ENCODE measurements at regions not wholly inside any gene's neighbourhood (a gene's known extent, or its start where the extent isn't known, plus 50 kb on each side); places are given as distances from the start of the nearest gene placed in this dataset.
"Not testable (repeated sequence)": the region's sequence is repeated elsewhere in the genome, so short reads cannot be mapped to it uniquely, and the experiment has no call there.

DNA sequence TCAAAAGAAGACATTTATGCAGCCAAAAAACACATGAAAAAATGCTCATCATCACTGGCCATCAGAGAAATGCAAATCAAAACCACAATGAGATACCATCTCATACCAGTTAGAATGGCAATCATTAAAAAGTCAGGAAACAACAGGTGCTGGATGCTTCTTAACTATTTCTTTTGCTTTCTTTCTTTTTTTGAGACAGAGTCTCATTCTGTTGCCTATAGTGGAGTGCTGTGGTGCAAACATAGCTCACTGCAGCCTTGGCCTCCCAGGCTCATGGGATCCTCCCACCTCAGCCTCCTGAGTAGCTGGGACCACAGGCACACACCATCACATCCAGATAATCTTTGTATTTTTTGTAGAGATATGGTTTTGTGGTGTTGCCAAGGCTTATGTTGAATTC lies 387.7 kb downstream of the RAP2B start:
- TF ChIP-seq, protein P1, sequence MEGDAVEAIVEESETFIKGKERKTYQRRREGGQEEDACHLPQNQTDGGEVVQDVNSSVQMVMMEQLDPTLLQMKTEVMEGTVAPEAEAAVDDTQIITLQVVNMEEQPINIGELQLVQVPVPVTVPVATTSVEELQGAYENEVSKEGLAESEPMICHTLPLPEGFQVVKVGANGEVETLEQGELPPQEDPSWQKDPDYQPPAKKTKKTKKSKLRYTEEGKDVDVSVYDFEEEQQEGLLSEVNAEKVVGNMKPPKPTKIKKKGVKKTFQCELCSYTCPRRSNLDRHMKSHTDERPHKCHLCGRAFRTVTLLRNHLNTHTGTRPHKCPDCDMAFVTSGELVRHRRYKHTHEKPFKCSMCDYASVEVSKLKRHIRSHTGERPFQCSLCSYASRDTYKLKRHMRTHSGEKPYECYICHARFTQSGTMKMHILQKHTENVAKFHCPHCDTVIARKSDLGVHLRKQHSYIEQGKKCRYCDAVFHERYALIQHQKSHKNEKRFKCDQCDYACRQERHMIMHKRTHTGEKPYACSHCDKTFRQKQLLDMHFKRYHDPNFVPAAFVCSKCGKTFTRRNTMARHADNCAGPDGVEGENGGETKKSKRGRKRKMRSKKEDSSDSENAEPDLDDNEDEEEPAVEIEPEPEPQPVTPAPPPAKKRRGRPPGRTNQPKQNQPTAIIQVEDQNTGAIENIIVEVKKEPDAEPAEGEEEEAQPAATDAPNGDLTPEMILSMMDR (IDR thresholded peaks at IDR 0.05) = not testable (repeated sequence)
- TF ChIP-seq MAZ (IDR thresholded peaks at IDR 0.05; ENCODE audit: borderline replicate concordance, low read depth, low read length); EP300 (IDR thresholded peaks at IDR 0.05); RCOR1 (IDR thresholded peaks at IDR 0.05; ENCODE audit: low read depth, low read length); POLR2A (IDR thresholded peaks at IDR 0.05; ENCODE audit: low read length); KDM1A (IDR thresholded peaks at IDR 0.05; ENCODE audit: low read depth); BHLHE40 (IDR thresholded peaks at IDR 0.05; ENCODE audit: low read depth, low read length); RFX5 (IDR thresholded peaks at IDR 0.05); CEBPB (IDR thresholded peaks at IDR 0.05); CBX2 (IDR thresholded peaks at IDR 0.05; ENCODE audit: borderline replicate concordance, low read depth); MYC (IDR thresholded peaks at IDR 0.05; ENCODE audit: borderline replicate concordance, low read length); RAD21 (conservative IDR thresholded peaks at IDR 0.05 in 1 of 2, IDR thresholded peaks at IDR 0.05 in 1 of 2): not testable (repeated sequence)
- TF ChIP-seq, protein P2, sequence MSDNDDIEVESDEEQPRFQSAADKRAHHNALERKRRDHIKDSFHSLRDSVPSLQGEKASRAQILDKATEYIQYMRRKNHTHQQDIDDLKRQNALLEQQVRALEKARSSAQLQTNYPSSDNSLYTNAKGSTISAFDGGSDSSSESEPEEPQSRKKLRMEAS (IDR thresholded peaks at IDR 0.05) = not testable (repeated sequence)
- TF ChIP-seq, protein P3, sequence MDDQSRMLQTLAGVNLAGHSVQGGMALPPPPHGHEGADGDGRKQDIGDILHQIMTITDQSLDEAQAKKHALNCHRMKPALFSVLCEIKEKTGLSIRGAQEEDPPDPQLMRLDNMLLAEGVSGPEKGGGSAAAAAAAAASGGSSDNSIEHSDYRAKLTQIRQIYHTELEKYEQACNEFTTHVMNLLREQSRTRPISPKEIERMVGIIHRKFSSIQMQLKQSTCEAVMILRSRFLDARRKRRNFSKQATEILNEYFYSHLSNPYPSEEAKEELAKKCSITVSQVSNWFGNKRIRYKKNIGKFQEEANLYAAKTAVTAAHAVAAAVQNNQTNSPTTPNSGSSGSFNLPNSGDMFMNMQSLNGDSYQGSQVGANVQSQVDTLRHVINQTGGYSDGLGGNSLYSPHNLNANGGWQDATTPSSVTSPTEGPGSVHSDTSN (IDR thresholded peaks at IDR 0.05) = not testable (repeated sequence)

All from A549 (cell line).